H1 (cell line): ENCODE measurements at regions not wholly inside any gene's neighbourhood (a gene's known extent, or its start where the extent isn't known, plus 50 kb on each side); places are given as distances from the start of the nearest gene placed in this dataset.

ENCODE experiments used
- CTCF ChIA-PET: fragments of 300-600 bp; sonication (Branson Sonifier 250); formaldehyde crosslinking; loops from one replicate; lab custom pipeline; 2021; ENCODE audit not compliant: partially characterized antibody; lab: Charles Lee
- POLR2A ChIA-PET: fragments of 300-600 bp; sonication (Branson Sonifier 250); formaldehyde crosslinking; loops from one replicate; lab custom pipeline; 2021; ENCODE audit warnings: inconsistent platforms; ENCODE audit not compliant: partially characterized antibody; lab: Charles Lee
- DNase-seq, 2 experiments: peaks; one replicate each; pipeline versions ENCODE4 v3.0.0 to v3.0.0-alpha.2; 2010 to 2022; ENCODE audit warnings: low spot score in 2 of 2, low read depth in 1 of 2, mixed read lengths in 1 of 2
- FAIRE-seq: peaks from 2 replicates; lab custom pipeline; 2011; peaks lifted over from hg19 to GRCh38; lab: Jason Lieb, UNC
- H2AFZ ChIP-seq: 2 replicates; pipeline ENCODE4 v1.8.1; 2012; ENCODE audit warnings: low read length, inconsistent platforms
- H2AK5ac ChIP-seq: 2 replicates; pipeline ENCODE4 v1.6.1; 2013; ENCODE audit warnings: low read depth, low read length
- H2BK120ac ChIP-seq: replicated peaks from 2 replicates; pipeline ENCODE3; 2013; ENCODE audit warnings: low read depth, low read length, inconsistent platforms
- H2BK12ac ChIP-seq: 2 replicates; pipeline ENCODE4 v1.6.1; 2013; ENCODE audit warnings: low read depth, low read length
- H2BK15ac ChIP-seq: 2 replicates; pipeline ENCODE4 v1.6.1; 2013; ENCODE audit warnings: low read length
- H2BK20ac ChIP-seq: 2 replicates; pipeline ENCODE4 v1.6.1; 2013; ENCODE audit warnings: low read length
- H2BK5ac ChIP-seq: 2 replicates; pipeline ENCODE4 v1.6.1; 2013; ENCODE audit warnings: low read depth, low read length
- H3K14ac ChIP-seq: 2 replicates; pipeline ENCODE4 v1.6.1; 2013; ENCODE audit warnings: inconsistent platforms; ENCODE audit not compliant: insufficient read length
- H3K18ac ChIP-seq: 2 replicates; pipeline ENCODE4 v1.6.1; 2013; ENCODE audit warnings: low read length; ENCODE audit errors: extremely low read depth
- H3K23ac ChIP-seq: 2 replicates; pipeline ENCODE4 v1.6.1; 2013; ENCODE audit warnings: inconsistent platforms; ENCODE audit not compliant: insufficient read length
- H3K23me2 ChIP-seq: 2 replicates; pipeline ENCODE4 v1.6.1; 2013; ENCODE audit warnings: low read depth, low read length
- H3K27ac ChIP-seq: 2 replicates; pipeline ENCODE4 v1.6.1; 2011; ENCODE audit warnings: low read depth, low read length, inconsistent platforms
- H3K27me3 ChIP-seq, 4 experiments: replicated peaks in 1 of 4; 1 replicate in 1 of 4; 2 replicates in 3 of 4; pipeline versions ENCODE4 v1.6.1 to v1.8.1; 2011 to 2013; ENCODE audit warnings: low read length in 3 of 4, mild to moderate bottlenecking in 3 of 4, inconsistent platforms in 2 of 4, mixed read lengths in 2 of 4, moderate library complexity in 1 of 4; ENCODE audit not compliant: control insufficient read depth in 3 of 4, insufficient read depth in 3 of 4; ENCODE audit errors: extremely low read depth in 1 of 4
- H3K36me3 ChIP-seq, 4 experiments: 2 replicates each; pipeline versions ENCODE4 v1.6.1 to v1.8.1; 2011 to 2013; ENCODE audit warnings: mild to moderate bottlenecking in 4 of 4, low read length in 3 of 4, moderate library complexity in 2 of 4, control low read depth in 1 of 4, inconsistent platforms in 1 of 4; ENCODE audit not compliant: insufficient read depth in 4 of 4, control insufficient read depth in 2 of 4
- H3K4ac ChIP-seq: replicated peaks from 2 replicates; pipeline ENCODE3; 2013; ENCODE audit warnings: low read length, low read depth, mixed read lengths, inconsistent platforms; ENCODE audit not compliant: insufficient read length
- H3K4me1 ChIP-seq, 4 experiments: replicated peaks in 1 of 4; 1 replicate in 1 of 4; 2 replicates in 3 of 4; pipeline versions ENCODE4 v1.6.1 to v1.8.1; 2011 to 2013; ENCODE audit warnings: low read length in 3 of 4, inconsistent platforms in 2 of 4, mixed read lengths in 1 of 4; ENCODE audit not compliant: insufficient read depth in 4 of 4, control insufficient read depth in 3 of 4
- H3K4me2 ChIP-seq, 2 experiments: 2 replicates each; pipeline versions ENCODE4 v1.6.1 to v1.8.1; 2011 to 2013; ENCODE audit warnings: low read depth in 2 of 2, low read length in 2 of 2, control low read depth in 1 of 2, inconsistent platforms in 1 of 2, mild to moderate bottlenecking in 1 of 2; ENCODE audit not compliant: insufficient read depth in 1 of 2
- H3K4me3 ChIP-seq, 4 experiments: fragments of 200-600, 300-600 bp in 1 of 4; sonication (generic), shearing (Covaris generic), sonication (Bioruptor Twin) in 1 of 4; 2 replicates each; pipeline versions ENCODE4 v1.5.1 to v1.8.1; 2011 to 2016; ENCODE audit warnings: low read length in 4 of 4, low read depth in 3 of 4, control low read depth in 2 of 4, inconsistent platforms in 2 of 4, mild to moderate bottlenecking in 2 of 4, mixed read lengths in 1 of 4, moderate library complexity in 1 of 4; ENCODE audit not compliant: insufficient read depth in 2 of 4; ENCODE audit errors: extremely low read depth in 1 of 4
- H3K56ac ChIP-seq: replicated peaks from 2 replicates; pipeline ENCODE3; 2013; ENCODE audit warnings: low read depth, mild to moderate bottlenecking, mixed read lengths, low read length, inconsistent platforms; ENCODE audit not compliant: insufficient read length
- H3K79me1 ChIP-seq: 2 replicates; pipeline ENCODE4 v1.6.1; 2013; ENCODE audit warnings: low read depth, low read length, control low read depth
- H3K79me2 ChIP-seq, 2 experiments: 2 replicates each; pipeline versions ENCODE4 v1.6.1 to v1.8.1; 2012 to 2013; ENCODE audit warnings: low read length in 2 of 2, mild to moderate bottlenecking in 2 of 2, inconsistent platforms in 1 of 2; ENCODE audit not compliant: insufficient read depth in 2 of 2, control insufficient read depth in 1 of 2
- H3K9ac ChIP-seq, 4 experiments: replicated peaks in 1 of 4; 1 replicate in 1 of 4; 2 replicates in 3 of 4; pipeline versions ENCODE4 v1.6.1 to v1.8.1; 2011 to 2013; ENCODE audit warnings: low read depth in 3 of 4, low read length in 3 of 4, control low read depth in 2 of 4, mild to moderate bottlenecking in 2 of 4, moderate library complexity in 2 of 4, inconsistent platforms in 1 of 4; ENCODE audit errors: extremely low read depth in 1 of 4
- H3K9me3 ChIP-seq, 2 experiments: 2 replicates each; pipeline versions ENCODE4 v1.6.1 to v1.8.1; 2012 to 2013; ENCODE audit warnings: mild to moderate bottlenecking in 2 of 2, moderate library complexity in 2 of 2, control low read depth in 1 of 2, inconsistent platforms in 1 of 2, low read depth in 1 of 2, low read length in 1 of 2, mixed read lengths in 1 of 2; ENCODE audit not compliant: insufficient read depth in 2 of 2
- H4K20me1 ChIP-seq, 2 experiments: replicated peaks in 1 of 2; 2 replicates each; pipeline versions ENCODE3 to v1.8.1; 2011 to 2013; ENCODE audit warnings: inconsistent platforms in 2 of 2, low read length in 2 of 2, mild to moderate bottlenecking in 1 of 2; ENCODE audit not compliant: insufficient read depth in 2 of 2, control insufficient read depth in 1 of 2
- H4K5ac ChIP-seq: 2 replicates; pipeline ENCODE4 v1.6.1; 2013; ENCODE audit warnings: low read length, low read depth, mixed read lengths, inconsistent platforms; ENCODE audit not compliant: insufficient read length
- H4K8ac ChIP-seq: 2 replicates; pipeline ENCODE4 v1.8.0; 2013; ENCODE audit warnings: mild to moderate bottlenecking, moderate library complexity, low read length, inconsistent platforms; ENCODE audit not compliant: insufficient read depth; ENCODE audit errors: extremely low read depth
- H4K91ac ChIP-seq: replicated peaks from 2 replicates; pipeline ENCODE3; 2013; ENCODE audit warnings: low read length, mixed read lengths, inconsistent platforms; ENCODE audit not compliant: insufficient read length
- ATF2 ChIP-seq: IDR thresholded peaks from 2 replicates; pipeline ENCODE4 v1.6.1; 2012; ENCODE audit warnings: low read length, inconsistent platforms
- BCL11A ChIP-seq, 2 experiments: IDR thresholded peaks; one replicate each; pipeline ENCODE4 v1.6.1; 2011; ENCODE audit warnings: low read depth in 2 of 2, low read length in 2 of 2, mild to moderate bottlenecking in 2 of 2
- E2F6 ChIP-seq: IDR thresholded peaks from 2 replicates; pipeline ENCODE4 v1.6.1; 2012; ENCODE audit warnings: inconsistent platforms
- EP300 ChIP-seq, 2 experiments: IDR thresholded peaks; 1 replicate in 1 of 2; 2 replicates in 1 of 2; pipeline ENCODE4 v1.6.1; 2011 to 2012; ENCODE audit warnings: low read depth in 2 of 2, low read length in 2 of 2, mild to moderate bottlenecking in 2 of 2, borderline replicate concordance in 1 of 2, inconsistent platforms in 1 of 2, moderate library complexity in 1 of 2
- KDM5A ChIP-seq: fragments of 200-600 bp; IDR thresholded peaks from 2 replicates; pipeline ENCODE4 v1.7.1; 2012; ENCODE audit warnings: mild to moderate bottlenecking, low read length, inconsistent platforms, mixed read lengths
- NANOG ChIP-seq: IDR thresholded peaks from 2 replicates; pipeline ENCODE4 v1.6.1; 2011; ENCODE audit warnings: low read length, low read depth, mild to moderate bottlenecking, inconsistent platforms; ENCODE audit not compliant: insufficient read depth, poor library complexity, severe bottlenecking
- POLR2A ChIP-seq, 2 experiments: IDR thresholded peaks; 1 replicate in 1 of 2; 2 replicates in 1 of 2; pipeline ENCODE4 v1.6.1; 2011; ENCODE audit warnings: low read depth in 2 of 2, low read length in 2 of 2, mild to moderate bottlenecking in 2 of 2; ENCODE audit errors: control extremely low read depth in 1 of 2
- RNF2 ChIP-seq: fragments of 200-900, 300-1000 bp; sonication (generic); IDR thresholded peaks from 2 replicates; pipeline ENCODE4 v1.7.1; 2016; ENCODE audit warnings: borderline replicate concordance, low read depth, mild to moderate bottlenecking, antibody characterized with exemption, low read length; ENCODE audit not compliant: poor library complexity, severe bottlenecking; ENCODE audit errors: missing control alignments
- SIN3A ChIP-seq, 2 experiments: IDR thresholded peaks in 1 of 2; conservative IDR thresholded peaks in 1 of 2; 2 replicates each; pipeline ENCODE4 v1.6.1; 2011 to 2012; ENCODE audit warnings: low read length in 2 of 2, improper control_type of control experiment in 1 of 2, low read depth in 1 of 2, mild to moderate bottlenecking in 1 of 2
- SIX5 ChIP-seq: IDR thresholded peaks from 2 replicates; pipeline ENCODE4 v1.6.1; 2011; ENCODE audit warnings: mild to moderate bottlenecking, low read depth, low read length
- TAF7 ChIP-seq: optimal IDR thresholded peaks from 2 replicates; pipeline ENCODE3; 2011; ENCODE audit warnings: low read depth, mild to moderate bottlenecking, inconsistent platforms, low read length, moderate library complexity, borderline replicate concordance
- WGBS, 2 experiments: shearing (Covaris generic) in 1 of 2; methylation state at CpG; one replicate each; pipeline versions ENCODE4 v1.1.6 to v1.1.7; 2013 to 2015; ENCODE audit warnings: low lambda C conversion rate in 2 of 2, mixed read lengths in 2 of 2, inconsistent platforms in 1 of 2, low coverage in 1 of 2, missing lambda C conversion rate in 1 of 2; ENCODE audit not compliant: insufficient replicate concordance in 2 of 2, insufficient coverage in 1 of 2, insufficient read length in 1 of 2; ENCODE audit errors: extremely low coverage in 1 of 2, missing lambda C conversion rate in 1 of 2; 5-methylcytosine and 5-hydroxymethylcytosine counted together

DNA sequence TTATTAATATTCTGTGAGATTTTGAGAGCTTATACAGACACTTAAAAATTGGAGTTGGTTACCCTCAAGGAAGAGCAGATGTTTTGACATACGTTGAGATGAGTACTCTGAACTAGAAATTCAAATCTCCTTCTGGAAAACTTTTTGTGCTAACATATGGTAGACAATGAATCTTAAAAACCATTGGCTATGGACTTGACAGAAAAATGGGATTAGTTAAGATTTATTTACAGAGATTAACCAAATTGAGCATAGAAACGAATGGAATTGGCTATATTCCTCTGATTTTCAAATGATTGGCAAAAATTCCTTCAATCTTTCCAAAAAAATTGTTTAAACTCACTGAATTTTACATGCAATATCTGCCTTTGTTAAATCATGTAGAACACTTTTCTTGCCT lies 1392.9 kb downstream of the BRINP3 start:
- H2BK12ac ChIP-seq: no peak overlapping the region
- H2BK15ac ChIP-seq: no peak overlapping the region
- no peaks in the 10 kb centered on the region for H3K9me3 ChIP-seq
- H3K18ac ChIP-seq: no peak overlapping the region
- no peak overlapping the region for H2BK120ac ChIP-seq
- no peak overlapping the region for H2AFZ ChIP-seq
- no peaks in the 10 kb centered on the region for H3K27me3 ChIP-seq
- no peak overlapping the region for H3K14ac ChIP-seq
- H3K9ac ChIP-seq: no peak overlapping the region
- no peaks in the 10 kb centered on the region for H3K79me1 ChIP-seq
- no peak overlapping the region for H2BK20ac ChIP-seq
- no peaks in the 10 kb centered on the region for H3K4me1 ChIP-seq
- no peak overlapping the region for H3K56ac ChIP-seq
- H3K4me3 ChIP-seq: no peak overlapping the region
- no peak overlapping the region for H4K5ac ChIP-seq
- H3K36me3 ChIP-seq: no peaks in the 10 kb centered on the region
- no peaks in the 10 kb centered on the region for H3K79me2 ChIP-seq
- H4K20me1 ChIP-seq: no peaks in the 10 kb centered on the region
- H3K4ac ChIP-seq: no peak overlapping the region
- H2BK5ac ChIP-seq: no peak overlapping the region
- DNase-seq (no peak), FAIRE-seq (no peak)
- no peak overlapping the region for H2AK5ac ChIP-seq
- H3K27ac ChIP-seq: no peak overlapping the region
- H3K23ac ChIP-seq: no peak overlapping the region
- no peak overlapping the region for H4K91ac ChIP-seq
- CTCF ChIA-PET: interaction anchor here (0.7 kb wide), 1 partner anchor 12 kb away, joined by 5 read pairs; no protein-coding TSS in a partner anchor
- no peak overlapping the region for H3K4me2 ChIP-seq
- 78% methylated on average over 2 of the region's 2 CpGs; no CpG with 5 or more reads in 1 of the 2 experiments for WGBS, 2 experiments
- H3K23me2 ChIP-seq: no peaks in the 10 kb centered on the region
- POLR2A ChIA-PET: no interaction called here
- H4K8ac ChIP-seq: no peak overlapping the region
- TF ChIP-seq BCL11A (IDR thresholded peaks at IDR 0.05; ENCODE audit: low read depth in 2 of 2, low read length in 2 of 2): no peak
- no peak for TF ChIP-seq EP300 (IDR thresholded peaks at IDR 0.05; ENCODE audit: borderline replicate concordance in 1 of 2, low read depth in 2 of 2, low read length in 2 of 2)
- TF ChIP-seq KDM5A: no peak
- TF ChIP-seq POLR2A (IDR thresholded peaks at IDR 0.05; ENCODE audit: control extremely low read depth in 1 of 2, low read depth in 2 of 2, low read length in 2 of 2): no peak
- TF ChIP-seq RNF2: no peak
- TF ChIP-seq SIN3A (conservative IDR thresholded peaks at IDR 0.05 in 1 of 2, IDR thresholded peaks at IDR 0.05 in 1 of 2; ENCODE audit: low read depth in 1 of 2, low read length in 2 of 2): no peak
- TF ChIP-seq E2F6: no peak
- TF ChIP-seq ATF2: no peak
- no peak for TF ChIP-seq NANOG
- TF ChIP-seq SIX5: no peak
- no peak for TF ChIP-seq TAF7
